Panc1 (cell line): ENCODE measurements at regions not wholly inside any gene's neighbourhood (a gene's known extent, or its start where the extent isn't known, plus 50 kb on each side); places are given as distances from the start of the nearest gene placed in this dataset.
"Not testable (repeated sequence)": the region's sequence is repeated elsewhere in the genome, so short reads cannot be mapped to it uniquely, and the experiment has no call there.

ENCODE experiments used
- ATAC-seq: fragments of 200-7000 bp; cut with Tn5 transposase; 2 replicates; pipeline ENCODE4 v1.9.1; 2020; ENCODE audit warnings: mild to moderate bottlenecking, moderate library complexity
- BruUV-seq: library from RNA; stranded (reverse); fragments of 400-500 nt; replicated peaks from 2 replicates; lab custom pipeline; 2021; lab: Mats Ljungman, UMichigan
- CTCF ChIA-PET: fragments of 300-600 bp; sonication (Branson Sonifier 250); formaldehyde crosslinking; loops from one replicate; lab custom pipeline; 2022; ENCODE audit warnings: antibody characterized with exemption; lab: Charles Lee
- POLR2A ChIA-PET: fragments of 300-600 bp; sonication (Branson Sonifier 250); formaldehyde crosslinking; loops from one replicate; lab custom pipeline; 2022; ENCODE audit warnings: antibody characterized with exemption; lab: Charles Lee
- DNase-seq: peaks from one replicate; pipeline ENCODE4 v3.0.0-alpha.2; 2010; ENCODE audit warnings: low read depth, low spot score
- H3K27ac ChIP-seq: 2 replicates; pipeline ENCODE4 v1.5.1; 2011; ENCODE audit warnings: mild to moderate bottlenecking, low read length, inconsistent platforms
- H3K27me3 ChIP-seq: fragments of 200-500 bp; sonication (Bioruptor generic); 2 replicates; pipeline ENCODE4 v1.6.0; 2014; ENCODE audit warnings: low read length, inconsistent platforms; ENCODE audit not compliant: control insufficient read depth, insufficient read depth
- H3K36me3 ChIP-seq: fragments of 200-500 bp; sonication (Bioruptor generic); 2 replicates; pipeline ENCODE4 v1.5.1; 2014; ENCODE audit warnings: inconsistent platforms, mild to moderate bottlenecking, low read length, moderate library complexity; ENCODE audit not compliant: control insufficient read depth, insufficient read depth
- H3K4me1 ChIP-seq: 2 replicates; pipeline ENCODE4 v1.5.1; 2011; ENCODE audit warnings: inconsistent platforms, mild to moderate bottlenecking, low read length, moderate library complexity; ENCODE audit not compliant: control insufficient read depth, insufficient read depth
- H3K4me3 ChIP-seq, 2 experiments: 2 replicates each; pipeline ENCODE4 v1.5.1; 2011 to 2012; ENCODE audit warnings: low read depth in 2 of 2, low read length in 2 of 2, mild to moderate bottlenecking in 2 of 2, inconsistent platforms in 1 of 2, moderate library complexity in 1 of 2
- H3K9me3 ChIP-seq: fragments of 200-500 bp; sonication (Bioruptor generic); 2 replicates; pipeline ENCODE4 v1.5.1; 2014; ENCODE audit warnings: low read depth, mild to moderate bottlenecking, inconsistent platforms, low read length, moderate library complexity; ENCODE audit not compliant: control insufficient read depth, insufficient read depth
- POLR2AphosphoS5 ChIP-seq: IDR thresholded peaks from 2 replicates; pipeline ENCODE4 v1.6.1; 2012; ENCODE audit warnings: mild to moderate bottlenecking, low read depth, low read length, moderate library complexity
- SIN3A ChIP-seq: IDR thresholded peaks from 2 replicates; pipeline ENCODE4 v1.6.1; 2012; ENCODE audit warnings: low read depth, mild to moderate bottlenecking, low read length, moderate library complexity, borderline replicate concordance; ENCODE audit not compliant: insufficient read depth
- TCF7L2 ChIP-seq: IDR thresholded peaks from 2 replicates; pipeline ENCODE4 v1.6.1; 2011; ENCODE audit warnings: mild to moderate bottlenecking, low read depth, low read length, inconsistent platforms
- in situ Hi-C: cut with HindIII; loops from 2 replicates; pipeline ENCODE4 v1.10.0; 2016; ENCODE audit warnings: low sequenced_read_pairs, low pct_unique_long_range_greater_than_20kb
- intact Hi-C: fragments of 100-400 bp; cut with micrococcal nuclease; formaldehyde crosslinking; loops from one replicate; pipeline ENCODE4 v1.10.0; 2022; ENCODE audit not compliant: unreplicated experiment
- TF ChIP-seq, protein P1 (sequence below): fragments of 450-650 bp; IDR thresholded peaks from 2 replicates; pipeline ENCODE4 v1.5.1; 2017; ENCODE audit warnings: mild to moderate bottlenecking
- TF ChIP-seq, protein P2 (sequence below), 2 experiments: IDR thresholded peaks; 2 replicates each; pipeline ENCODE4 v1.6.1; 2011 to 2012; ENCODE audit warnings: low read depth in 2 of 2, control low read depth in 1 of 2, low read length in 1 of 2, mild to moderate bottlenecking in 1 of 2, moderate library complexity in 1 of 2; ENCODE audit not compliant: insufficient read depth in 1 of 2

DNA sequence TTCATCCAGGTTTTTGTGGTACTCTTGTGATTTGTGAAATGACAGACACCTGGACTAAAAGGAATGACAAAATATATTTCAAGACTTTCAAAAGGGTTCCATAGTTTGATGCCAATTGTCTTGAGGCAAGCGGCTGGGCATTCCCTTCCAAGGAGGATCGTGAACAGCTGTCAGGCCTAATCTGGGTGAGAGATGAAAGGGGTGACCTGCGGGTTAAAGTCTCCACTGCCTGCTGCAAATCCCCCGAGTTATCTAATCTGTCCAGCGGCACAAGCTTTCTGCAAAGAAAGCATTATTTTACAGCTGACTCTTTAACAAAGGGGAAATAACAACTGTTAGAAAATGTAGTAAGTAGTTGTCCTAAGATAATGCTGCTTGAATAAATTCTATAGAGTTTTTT, 128.7 kb upstream of the MB21D2 start:
- BruUV-seq: no TSS peak
- H3K36me3 ChIP-seq: no peaks in the 10 kb centered on the region
- in situ Hi-C loops (no loop called here), intact Hi-C loops (no loop called here)
- no peaks in the 10 kb centered on the region for H3K9me3 ChIP-seq
- TF ChIP-seq, protein P1, sequence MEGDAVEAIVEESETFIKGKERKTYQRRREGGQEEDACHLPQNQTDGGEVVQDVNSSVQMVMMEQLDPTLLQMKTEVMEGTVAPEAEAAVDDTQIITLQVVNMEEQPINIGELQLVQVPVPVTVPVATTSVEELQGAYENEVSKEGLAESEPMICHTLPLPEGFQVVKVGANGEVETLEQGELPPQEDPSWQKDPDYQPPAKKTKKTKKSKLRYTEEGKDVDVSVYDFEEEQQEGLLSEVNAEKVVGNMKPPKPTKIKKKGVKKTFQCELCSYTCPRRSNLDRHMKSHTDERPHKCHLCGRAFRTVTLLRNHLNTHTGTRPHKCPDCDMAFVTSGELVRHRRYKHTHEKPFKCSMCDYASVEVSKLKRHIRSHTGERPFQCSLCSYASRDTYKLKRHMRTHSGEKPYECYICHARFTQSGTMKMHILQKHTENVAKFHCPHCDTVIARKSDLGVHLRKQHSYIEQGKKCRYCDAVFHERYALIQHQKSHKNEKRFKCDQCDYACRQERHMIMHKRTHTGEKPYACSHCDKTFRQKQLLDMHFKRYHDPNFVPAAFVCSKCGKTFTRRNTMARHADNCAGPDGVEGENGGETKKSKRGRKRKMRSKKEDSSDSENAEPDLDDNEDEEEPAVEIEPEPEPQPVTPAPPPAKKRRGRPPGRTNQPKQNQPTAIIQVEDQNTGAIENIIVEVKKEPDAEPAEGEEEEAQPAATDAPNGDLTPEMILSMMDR: no peak
- TF ChIP-seq SIN3A: no peak
- TF ChIP-seq, protein P2, sequence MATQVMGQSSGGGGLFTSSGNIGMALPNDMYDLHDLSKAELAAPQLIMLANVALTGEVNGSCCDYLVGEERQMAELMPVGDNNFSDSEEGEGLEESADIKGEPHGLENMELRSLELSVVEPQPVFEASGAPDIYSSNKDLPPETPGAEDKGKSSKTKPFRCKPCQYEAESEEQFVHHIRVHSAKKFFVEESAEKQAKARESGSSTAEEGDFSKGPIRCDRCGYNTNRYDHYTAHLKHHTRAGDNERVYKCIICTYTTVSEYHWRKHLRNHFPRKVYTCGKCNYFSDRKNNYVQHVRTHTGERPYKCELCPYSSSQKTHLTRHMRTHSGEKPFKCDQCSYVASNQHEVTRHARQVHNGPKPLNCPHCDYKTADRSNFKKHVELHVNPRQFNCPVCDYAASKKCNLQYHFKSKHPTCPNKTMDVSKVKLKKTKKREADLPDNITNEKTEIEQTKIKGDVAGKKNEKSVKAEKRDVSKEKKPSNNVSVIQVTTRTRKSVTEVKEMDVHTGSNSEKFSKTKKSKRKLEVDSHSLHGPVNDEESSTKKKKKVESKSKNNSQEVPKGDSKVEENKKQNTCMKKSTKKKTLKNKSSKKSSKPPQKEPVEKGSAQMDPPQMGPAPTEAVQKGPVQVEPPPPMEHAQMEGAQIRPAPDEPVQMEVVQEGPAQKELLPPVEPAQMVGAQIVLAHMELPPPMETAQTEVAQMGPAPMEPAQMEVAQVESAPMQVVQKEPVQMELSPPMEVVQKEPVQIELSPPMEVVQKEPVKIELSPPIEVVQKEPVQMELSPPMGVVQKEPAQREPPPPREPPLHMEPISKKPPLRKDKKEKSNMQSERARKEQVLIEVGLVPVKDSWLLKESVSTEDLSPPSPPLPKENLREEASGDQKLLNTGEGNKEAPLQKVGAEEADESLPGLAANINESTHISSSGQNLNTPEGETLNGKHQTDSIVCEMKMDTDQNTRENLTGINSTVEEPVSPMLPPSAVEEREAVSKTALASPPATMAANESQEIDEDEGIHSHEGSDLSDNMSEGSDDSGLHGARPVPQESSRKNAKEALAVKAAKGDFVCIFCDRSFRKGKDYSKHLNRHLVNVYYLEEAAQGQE (IDR thresholded peaks at IDR 0.05; ENCODE audit: insufficient read depth in 1 of 2, low read depth in 2 of 2, low read length in 1 of 2): no peak
- TF ChIP-seq POLR2AphosphoS5: no peak
- no peak for TF ChIP-seq TCF7L2
- peaks cover 2% of the 10 kb centered on the region; the same call in 1 of the 2 replicates for H3K27me3 ChIP-seq
- no peak overlapping the region for H3K27ac ChIP-seq
- no peak for ATAC-seq
- POLR2A ChIA-PET: no interaction called here
- no peak overlapping the region for H3K4me3 ChIP-seq
- no peak for DNase-seq
- CTCF ChIA-PET: no interaction called here
- H3K4me1 ChIP-seq: no peaks in the 10 kb centered on the region

DNA sequence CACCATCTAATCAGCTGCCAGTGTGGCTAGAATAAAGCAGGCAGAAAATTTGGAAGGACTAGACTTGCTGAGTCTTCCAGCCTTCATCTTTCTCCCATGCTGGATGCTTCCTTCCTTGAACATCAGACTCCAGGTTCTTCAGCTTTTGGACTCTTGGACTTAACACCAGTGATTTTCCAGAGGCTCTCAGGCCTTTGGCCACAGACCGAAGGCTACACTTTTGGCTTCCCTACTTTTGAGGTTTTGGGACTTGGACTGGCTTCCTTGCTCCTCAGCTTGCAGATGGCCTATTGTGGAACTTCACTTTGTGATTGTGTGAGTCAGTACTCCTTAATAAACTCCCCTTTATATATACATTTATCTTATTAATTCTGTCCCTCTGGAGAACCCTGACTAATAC, 129.8 kb upstream of the MB21D2 start:
- H3K4me1 ChIP-seq, DNase-seq, ATAC-seq, H3K9me3 ChIP-seq, BruUV-seq, H3K27ac ChIP-seq, intact Hi-C loops, H3K27me3 ChIP-seq, POLR2A ChIA-PET, CTCF ChIA-PET, H3K4me3 ChIP-seq, in situ Hi-C loops, H3K36me3 ChIP-seq: not testable (repeated sequence)

DNA sequence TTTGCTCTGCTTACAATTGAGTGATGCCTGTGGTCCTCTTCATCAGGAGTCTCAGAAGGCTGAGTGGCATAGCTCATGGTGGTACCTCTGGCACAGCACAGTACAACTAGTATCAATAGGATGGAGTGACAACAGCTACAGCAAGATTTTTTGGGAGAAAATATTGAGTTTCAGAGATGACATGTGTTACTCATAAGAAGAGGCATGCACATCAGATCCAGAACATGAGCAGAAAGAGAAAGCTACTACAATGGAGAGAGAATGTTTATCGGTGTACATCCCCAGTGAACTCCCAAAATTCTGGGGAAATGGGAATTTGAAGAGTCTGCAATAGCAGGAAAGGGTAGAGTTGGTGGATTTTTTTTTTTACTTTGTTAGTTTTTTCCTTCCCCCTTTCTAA, 130.5 kb upstream of the MB21D2 start:
- 0 out of 2 replicates have a peak, but pooled peaks cover 2% of the 10 kb centered on the region for H3K27me3 ChIP-seq
- intact Hi-C loops: no loop called here
- H3K4me3 ChIP-seq: no peak overlapping the region
- no TSS peak for BruUV-seq
- H3K9me3 ChIP-seq: no peaks in the 10 kb centered on the region
- no peaks in the 10 kb centered on the region for H3K36me3 ChIP-seq
- POLR2A ChIA-PET: no interaction called here
- CTCF ChIA-PET: no interaction called here
- no peak overlapping the region for H3K27ac ChIP-seq
- ATAC-seq (no peak), DNase-seq (no peak)
- H3K4me1 ChIP-seq: no peaks in the 10 kb centered on the region
- in situ Hi-C loops: no loop called here
- TF ChIP-seq TCF7L2 (no peak), POLR2AphosphoS5 (no peak), SIN3A (no peak)
- TF ChIP-seq, protein P1: no peak
- TF ChIP-seq, protein P2 (IDR thresholded peaks at IDR 0.05; ENCODE audit: insufficient read depth in 1 of 2, low read depth in 2 of 2, low read length in 1 of 2): no peak
